GM12878 (cell line): ENCODE measurements at regions not wholly inside any gene's neighbourhood (a gene's known extent, or its start where the extent isn't known, plus 50 kb on each side); places are given as distances from the start of the nearest gene placed in this dataset.

Experiments
- ATAC-seq: fragments of 200-7000 bp; cut with Tn5 transposase; 3 replicates; pipeline ENCODE4 v1.9.1; 2020; ENCODE audit warnings: mild to moderate bottlenecking, moderate library complexity
- BruUV-seq: library from RNA; stranded (reverse); fragments of 400-500 nt; replicated peaks from 2 replicates; lab custom pipeline; 2021; lab: Mats Ljungman, UMichigan
- CTCF ChIA-PET: fragments of 300-600 bp; sonication (Branson Sonifier 250); formaldehyde crosslinking; extraction: SDS; loops from one replicate; lab custom pipeline; 2021; ENCODE audit warnings: inconsistent platforms; lab: Yijun Ruan, JAX
- POLR2A ChIA-PET: fragments of 350-600 bp; formaldehyde crosslinking; extraction: SDS; loops from one replicate; lab custom pipeline; 2021; ENCODE audit warnings: inconsistent platforms; lab: Charles Lee
- RAD21 ChIA-PET: fragments of 300-600 bp; sonication (Branson Sonifier 250); formaldehyde crosslinking; loops from one replicate; lab custom pipeline; 2023; ENCODE audit warnings: antibody characterized with exemption; ENCODE audit not compliant: unreplicated experiment; lab: Charles Lee
- SMC1A ChIA-PET: fragments of 300-600 bp; sonication (Branson Sonifier 250); formaldehyde crosslinking; loops from one replicate; lab custom pipeline; 2023; ENCODE audit not compliant: unreplicated experiment, uncharacterized antibody; lab: Charles Lee
- DNase-seq: peaks from one replicate; pipeline ENCODE4 v3.0.0-alpha.2; 2011; ENCODE audit warnings: low read depth, low spot score
- FAIRE-seq: peaks from 3 replicates; lab custom pipeline; 2011; peaks lifted over from hg19 to GRCh38; lab: Jason Lieb, UNC
- H2AFZ ChIP-seq: 2 replicates; pipeline ENCODE4 v1.6.0; 2011; ENCODE audit warnings: low read depth, low read length, control low read depth; ENCODE audit not compliant: control insufficient read depth
- H3K27ac ChIP-seq: 2 replicates; pipeline ENCODE4 v1.5.1; 2011; ENCODE audit warnings: control low read depth; ENCODE audit not compliant: control insufficient read depth, insufficient read depth
- H3K27me3 ChIP-seq, 2 experiments: replicated peaks in 1 of 2; 2 replicates each; pipeline versions ENCODE4 v1.6.0 to v1.6.1; 2011; ENCODE audit warnings: low read length in 1 of 2; ENCODE audit not compliant: control insufficient read depth in 2 of 2, insufficient read depth in 2 of 2
- H3K36me3 ChIP-seq, 2 experiments: 2 replicates each; pipeline ENCODE4 v1.5.1; 2011; ENCODE audit warnings: low read length in 1 of 2; ENCODE audit not compliant: control insufficient read depth in 2 of 2, insufficient read depth in 2 of 2
- H3K4me1 ChIP-seq: 2 replicates; pipeline ENCODE4 v1.6.1; 2011; ENCODE audit warnings: mild to moderate bottlenecking, low read length, moderate library complexity, mixed read lengths; ENCODE audit not compliant: control insufficient read depth, insufficient read depth
- H3K4me2 ChIP-seq: 2 replicates; pipeline ENCODE4 v1.6.0; 2011; ENCODE audit warnings: control low read depth; ENCODE audit not compliant: control insufficient read depth, insufficient read depth
- H3K4me3 ChIP-seq: fragments of 200-600 bp; sonication (generic); 2 replicates; pipeline ENCODE4 v1.5.1; 2016
- H3K79me2 ChIP-seq: 2 replicates; pipeline ENCODE4 v1.6.0; 2011; ENCODE audit warnings: low read length; ENCODE audit not compliant: control insufficient read depth, insufficient read depth
- H3K9ac ChIP-seq: 2 replicates; pipeline ENCODE4 v1.8.0; 2011; ENCODE audit warnings: low read length, control low read depth, mixed read lengths; ENCODE audit not compliant: control insufficient read depth, insufficient read depth
- H3K9me3 ChIP-seq: replicated peaks from 3 replicates; pipeline ENCODE4 v1.5.1; 2011; ENCODE audit warnings: mild to moderate bottlenecking, low read length; ENCODE audit not compliant: control insufficient read depth, insufficient read depth
- H4K20me1 ChIP-seq: 2 replicates; pipeline ENCODE4 v1.6.0; 2011; ENCODE audit not compliant: control insufficient read depth, insufficient read depth
- EGR1 ChIP-seq, 2 experiments: IDR thresholded peaks; 1 replicate in 1 of 2; 2 replicates in 1 of 2; pipeline ENCODE4 v1.6.1; 2011 to 2012; ENCODE audit warnings: low read depth in 2 of 2, low read length in 2 of 2, borderline replicate concordance in 1 of 2, mild to moderate bottlenecking in 1 of 2, moderate library complexity in 1 of 2
- FOS ChIP-seq: IDR thresholded peaks from 3 replicates; pipeline ENCODE4 v1.6.1; 2011; ENCODE audit warnings: borderline replicate concordance; ENCODE audit not compliant: insufficient read length; ENCODE audit errors: extremely low read depth
- MYB ChIP-seq: fragments of 150-350 bp; IDR thresholded peaks from 2 replicates; pipeline ENCODE4 v1.6.1; 2014; ENCODE audit warnings: mild to moderate bottlenecking, low read depth, low read length, borderline replicate concordance
- POLR2AphosphoS5 ChIP-seq: IDR thresholded peaks from 2 replicates; pipeline ENCODE4 v1.6.1; 2011; ENCODE audit warnings: mild to moderate bottlenecking, low read length, inconsistent platforms
- SMAD5 ChIP-seq: IDR thresholded peaks from 2 replicates; pipeline ENCODE4 v1.6.1; 2016; ENCODE audit warnings: antibody characterized with exemption, low read depth
- TCF12 ChIP-seq: IDR thresholded peaks from 2 replicates; pipeline ENCODE4 v1.6.1; 2011; ENCODE audit warnings: low read depth, mild to moderate bottlenecking, low read length
- WGBS: methylation state at CpG from one replicate; pipeline ENCODE4 v1.1.6; 2016; ENCODE audit warnings: low lambda C conversion rate; ENCODE audit not compliant: insufficient replicate concordance, insufficient coverage; ENCODE audit errors: missing lambda C conversion rate; 5-methylcytosine and 5-hydroxymethylcytosine counted together
- in situ Hi-C: fragments of 300-500 bp; cut with MboI; formaldehyde crosslinking; loops from 9 replicates; pipeline ENCODE4 v1.14.3; 2018; ENCODE audit warnings: mixed read lengths
- intact Hi-C: fragments of 100-400 bp; cut with micrococcal nuclease; formaldehyde crosslinking; loops from one replicate; pipeline ENCODE4 v1.14.2; 2022; ENCODE audit not compliant: unreplicated experiment
- TF ChIP-seq, protein P1 (sequence below): fragments of 450-650 bp; IDR thresholded peaks from 2 replicates; pipeline ENCODE4 v1.6.1; 2014; ENCODE audit warnings: mild to moderate bottlenecking
- TF ChIP-seq, protein P2 (sequence below): fragments of 450-650 bp; IDR thresholded peaks from 2 replicates; pipeline ENCODE4 v1.6.1; 2016; ENCODE audit warnings: mild to moderate bottlenecking, moderate library complexity, borderline replicate concordance
- TF ChIP-seq, protein P3 (sequence below): fragments of 150-350 bp; IDR thresholded peaks from 2 replicates; pipeline ENCODE4 v1.6.1; 2016; ENCODE audit warnings: low read depth, low read length

DNA sequence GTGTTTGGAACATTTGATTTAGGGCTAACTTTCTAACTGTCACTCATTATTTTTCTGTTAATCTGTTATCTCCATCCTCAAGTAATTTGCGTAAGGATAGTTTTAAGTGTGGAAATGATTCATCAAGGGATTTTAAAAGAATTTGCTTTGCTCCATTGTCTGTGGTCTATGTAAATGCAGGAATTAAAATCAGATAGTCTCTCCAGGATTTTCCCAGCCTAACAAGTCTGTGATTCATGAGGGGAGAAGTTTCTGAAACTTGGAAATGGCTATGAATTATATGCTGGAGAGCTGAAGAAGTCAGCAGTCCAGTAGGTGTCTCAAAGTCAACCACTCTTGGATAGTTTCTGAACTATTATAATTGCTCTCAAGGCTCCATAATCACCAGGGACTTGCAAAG, 264.5 kb downstream of the MRPL39 start (continued):
- TF ChIP-seq MYB: no peak
- TF ChIP-seq TCF12: no peak
- TF ChIP-seq, all 136 proteins: peak for 0

DNA sequence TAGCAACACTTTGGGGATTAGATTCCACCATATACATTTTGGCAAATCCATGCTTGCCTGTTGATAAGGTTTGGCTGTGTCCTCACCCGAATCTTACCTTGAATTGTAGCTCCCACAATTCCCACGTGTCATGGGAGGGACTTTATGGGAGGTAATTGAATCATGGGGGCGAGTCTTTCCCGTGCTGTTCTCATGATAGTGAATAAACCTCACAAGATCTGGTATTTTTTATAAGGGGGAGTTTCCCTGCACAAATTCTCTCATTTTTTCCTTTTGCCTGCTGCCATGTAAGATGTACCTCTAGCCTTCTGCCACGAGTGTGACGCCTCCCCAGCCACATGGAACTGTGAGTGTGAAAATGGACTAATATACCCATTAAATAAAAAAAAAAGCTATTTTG, 265.3 kb downstream of the MRPL39 start:
- FAIRE-seq: no peak

More for the DNA sequence above, 265.3 kb downstream of the MRPL39 start:
- TF ChIP-seq FOS: no peak
- no peak for TF ChIP-seq POLR2AphosphoS5
- no peak for TF ChIP-seq EGR1 (IDR thresholded peaks at IDR 0.05; ENCODE audit: borderline replicate concordance in 1 of 2, low read depth in 2 of 2, low read length in 2 of 2)
- TF ChIP-seq, protein P1, sequence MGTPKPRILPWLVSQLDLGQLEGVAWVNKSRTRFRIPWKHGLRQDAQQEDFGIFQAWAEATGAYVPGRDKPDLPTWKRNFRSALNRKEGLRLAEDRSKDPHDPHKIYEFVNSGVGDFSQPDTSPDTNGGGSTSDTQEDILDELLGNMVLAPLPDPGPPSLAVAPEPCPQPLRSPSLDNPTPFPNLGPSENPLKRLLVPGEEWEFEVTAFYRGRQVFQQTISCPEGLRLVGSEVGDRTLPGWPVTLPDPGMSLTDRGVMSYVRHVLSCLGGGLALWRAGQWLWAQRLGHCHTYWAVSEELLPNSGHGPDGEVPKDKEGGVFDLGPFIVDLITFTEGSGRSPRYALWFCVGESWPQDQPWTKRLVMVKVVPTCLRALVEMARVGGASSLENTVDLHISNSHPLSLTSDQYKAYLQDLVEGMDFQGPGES: no peak
- TF ChIP-seq, protein P2, sequence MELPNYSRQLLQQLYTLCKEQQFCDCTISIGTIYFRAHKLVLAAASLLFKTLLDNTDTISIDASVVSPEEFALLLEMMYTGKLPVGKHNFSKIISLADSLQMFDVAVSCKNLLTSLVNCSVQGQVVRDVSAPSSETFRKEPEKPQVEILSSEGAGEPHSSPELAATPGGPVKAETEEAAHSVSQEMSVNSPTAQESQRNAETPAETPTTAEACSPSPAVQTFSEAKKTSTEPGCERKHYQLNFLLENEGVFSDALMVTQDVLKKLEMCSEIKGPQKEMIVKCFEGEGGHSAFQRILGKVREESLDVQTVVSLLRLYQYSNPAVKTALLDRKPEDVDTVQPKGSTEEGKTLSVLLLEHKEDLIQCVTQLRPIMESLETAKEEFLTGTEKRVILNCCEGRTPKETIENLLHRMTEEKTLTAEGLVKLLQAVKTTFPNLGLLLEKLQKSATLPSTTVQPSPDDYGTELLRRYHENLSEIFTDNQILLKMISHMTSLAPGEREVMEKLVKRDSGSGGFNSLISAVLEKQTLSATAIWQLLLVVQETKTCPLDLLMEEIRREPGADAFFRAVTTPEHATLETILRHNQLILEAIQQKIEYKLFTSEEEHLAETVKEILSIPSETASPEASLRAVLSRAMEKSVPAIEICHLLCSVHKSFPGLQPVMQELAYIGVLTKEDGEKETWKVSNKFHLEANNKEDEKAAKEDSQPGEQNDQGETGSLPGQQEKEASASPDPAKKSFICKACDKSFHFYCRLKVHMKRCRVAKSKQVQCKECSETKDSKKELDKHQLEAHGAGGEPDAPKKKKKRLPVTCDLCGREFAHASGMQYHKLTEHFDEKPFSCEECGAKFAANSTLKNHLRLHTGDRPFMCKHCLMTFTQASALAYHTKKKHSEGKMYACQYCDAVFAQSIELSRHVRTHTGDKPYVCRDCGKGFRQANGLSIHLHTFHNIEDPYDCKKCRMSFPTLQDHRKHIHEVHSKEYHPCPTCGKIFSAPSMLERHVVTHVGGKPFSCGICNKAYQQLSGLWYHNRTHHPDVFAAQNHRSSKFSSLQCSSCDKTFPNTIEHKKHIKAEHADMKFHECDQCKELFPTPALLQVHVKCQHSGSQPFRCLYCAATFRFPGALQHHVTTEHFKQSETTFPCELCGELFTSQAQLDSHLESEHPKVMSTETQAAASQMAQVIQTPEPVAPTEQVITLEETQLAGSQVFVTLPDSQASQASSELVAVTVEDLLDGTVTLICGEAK: no peak
- no peak for TF ChIP-seq SMAD5
- TF ChIP-seq, protein P3, sequence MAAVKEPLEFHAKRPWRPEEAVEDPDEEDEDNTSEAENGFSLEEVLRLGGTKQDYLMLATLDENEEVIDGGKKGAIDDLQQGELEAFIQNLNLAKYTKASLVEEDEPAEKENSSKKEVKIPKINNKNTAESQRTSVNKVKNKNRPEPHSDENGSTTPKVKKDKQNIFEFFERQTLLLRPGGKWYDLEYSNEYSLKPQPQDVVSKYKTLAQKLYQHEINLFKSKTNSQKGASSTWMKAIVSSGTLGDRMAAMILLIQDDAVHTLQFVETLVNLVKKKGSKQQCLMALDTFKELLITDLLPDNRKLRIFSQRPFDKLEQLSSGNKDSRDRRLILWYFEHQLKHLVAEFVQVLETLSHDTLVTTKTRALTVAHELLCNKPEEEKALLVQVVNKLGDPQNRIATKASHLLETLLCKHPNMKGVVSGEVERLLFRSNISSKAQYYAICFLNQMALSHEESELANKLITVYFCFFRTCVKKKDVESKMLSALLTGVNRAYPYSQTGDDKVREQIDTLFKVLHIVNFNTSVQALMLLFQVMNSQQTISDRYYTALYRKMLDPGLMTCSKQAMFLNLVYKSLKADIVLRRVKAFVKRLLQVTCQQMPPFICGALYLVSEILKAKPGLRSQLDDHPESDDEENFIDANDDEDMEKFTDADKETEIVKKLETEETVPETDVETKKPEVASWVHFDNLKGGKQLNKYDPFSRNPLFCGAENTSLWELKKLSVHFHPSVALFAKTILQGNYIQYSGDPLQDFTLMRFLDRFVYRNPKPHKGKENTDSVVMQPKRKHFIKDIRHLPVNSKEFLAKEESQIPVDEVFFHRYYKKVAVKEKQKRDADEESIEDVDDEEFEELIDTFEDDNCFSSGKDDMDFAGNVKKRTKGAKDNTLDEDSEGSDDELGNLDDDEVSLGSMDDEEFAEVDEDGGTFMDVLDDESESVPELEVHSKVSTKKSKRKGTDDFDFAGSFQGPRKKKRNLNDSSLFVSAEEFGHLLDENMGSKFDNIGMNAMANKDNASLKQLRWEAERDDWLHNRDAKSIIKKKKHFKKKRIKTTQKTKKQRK: no peak
- Histone ChIP-seq H2AFZ (no peak overlapping the region), H3K4me1 (no peaks in the 10 kb centered on the region), H3K27me3 (no peaks in the 10 kb centered on the region), H3K4me2 (no peak overlapping the region), H3K4me3 (no peak overlapping the region), H3K79me2 (no peaks in the 10 kb centered on the region), H3K9ac (no peak overlapping the region), H3K36me3 (no peaks in the 10 kb centered on the region), H3K27ac (no peak overlapping the region), H3K9me3 (no peaks in the 10 kb centered on the region; the same call in 1 of the 3 replicates), H4K20me1 (no peaks in the 10 kb centered on the region)
- in situ Hi-C loops (no loop called here), intact Hi-C loops (no loop called here)
- ChIA-PET CTCF (interaction anchor here (1.0 to 1.5 kb wide), 2 partner anchors 9 to 50 kb away, joined by 3 to 4 read pairs; no protein-coding TSS in a partner anchor), POLR2A (no interaction called here), SMC1A (interaction anchor here (0.9 to 1.5 kb wide), 2 partner anchors 9 to 59 kb away, joined by 4 read pairs; no protein-coding TSS in a partner anchor), RAD21 (no interaction called here)
- 84% methylated on average over 6 of the region's 6 CpGs for whole genome bisulfite sequencing
- DNase-seq: no peak
- no TSS peak for BruUV-seq
- no peak for ATAC-seq
